H1 (cell line): ENCODE measurements at regions not wholly inside any gene's neighbourhood (a gene's known extent, or its start where the extent isn't known, plus 50 kb on each side); places are given as distances from the start of the nearest gene placed in this dataset.

ENCODE experiments used
- TF ChIP-seq, protein P1 (sequence below): fragments of 300-600 bp; sonication (generic); IDR thresholded peaks from 2 replicates; pipeline ENCODE4 v1.7.1; 2012; ENCODE audit warnings: low read length, moderate library complexity, mild to moderate bottlenecking, inconsistent platforms; ENCODE audit not compliant: insufficient replicate concordance

DNA sequence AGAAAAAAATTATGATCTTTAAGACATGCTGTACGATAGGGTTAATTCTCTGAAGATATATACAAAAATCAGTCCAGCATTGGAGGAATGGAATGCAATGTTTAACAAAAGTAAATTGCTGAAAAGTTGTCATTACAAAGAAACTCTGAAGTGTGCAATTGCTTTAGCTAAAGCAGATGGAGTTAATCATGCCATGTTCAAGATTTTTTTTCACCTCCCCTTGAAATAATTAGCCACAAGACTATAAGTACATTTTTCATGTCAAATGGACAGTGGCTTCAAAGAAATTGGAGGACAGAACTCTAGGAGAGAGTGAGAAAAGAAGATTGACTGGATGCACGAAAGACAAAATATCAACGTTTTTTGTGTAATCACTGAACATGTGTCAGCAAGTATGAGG is 63.1 kb upstream of the MEOX2 start (continued):
- TF ChIP-seq, protein P1, sequence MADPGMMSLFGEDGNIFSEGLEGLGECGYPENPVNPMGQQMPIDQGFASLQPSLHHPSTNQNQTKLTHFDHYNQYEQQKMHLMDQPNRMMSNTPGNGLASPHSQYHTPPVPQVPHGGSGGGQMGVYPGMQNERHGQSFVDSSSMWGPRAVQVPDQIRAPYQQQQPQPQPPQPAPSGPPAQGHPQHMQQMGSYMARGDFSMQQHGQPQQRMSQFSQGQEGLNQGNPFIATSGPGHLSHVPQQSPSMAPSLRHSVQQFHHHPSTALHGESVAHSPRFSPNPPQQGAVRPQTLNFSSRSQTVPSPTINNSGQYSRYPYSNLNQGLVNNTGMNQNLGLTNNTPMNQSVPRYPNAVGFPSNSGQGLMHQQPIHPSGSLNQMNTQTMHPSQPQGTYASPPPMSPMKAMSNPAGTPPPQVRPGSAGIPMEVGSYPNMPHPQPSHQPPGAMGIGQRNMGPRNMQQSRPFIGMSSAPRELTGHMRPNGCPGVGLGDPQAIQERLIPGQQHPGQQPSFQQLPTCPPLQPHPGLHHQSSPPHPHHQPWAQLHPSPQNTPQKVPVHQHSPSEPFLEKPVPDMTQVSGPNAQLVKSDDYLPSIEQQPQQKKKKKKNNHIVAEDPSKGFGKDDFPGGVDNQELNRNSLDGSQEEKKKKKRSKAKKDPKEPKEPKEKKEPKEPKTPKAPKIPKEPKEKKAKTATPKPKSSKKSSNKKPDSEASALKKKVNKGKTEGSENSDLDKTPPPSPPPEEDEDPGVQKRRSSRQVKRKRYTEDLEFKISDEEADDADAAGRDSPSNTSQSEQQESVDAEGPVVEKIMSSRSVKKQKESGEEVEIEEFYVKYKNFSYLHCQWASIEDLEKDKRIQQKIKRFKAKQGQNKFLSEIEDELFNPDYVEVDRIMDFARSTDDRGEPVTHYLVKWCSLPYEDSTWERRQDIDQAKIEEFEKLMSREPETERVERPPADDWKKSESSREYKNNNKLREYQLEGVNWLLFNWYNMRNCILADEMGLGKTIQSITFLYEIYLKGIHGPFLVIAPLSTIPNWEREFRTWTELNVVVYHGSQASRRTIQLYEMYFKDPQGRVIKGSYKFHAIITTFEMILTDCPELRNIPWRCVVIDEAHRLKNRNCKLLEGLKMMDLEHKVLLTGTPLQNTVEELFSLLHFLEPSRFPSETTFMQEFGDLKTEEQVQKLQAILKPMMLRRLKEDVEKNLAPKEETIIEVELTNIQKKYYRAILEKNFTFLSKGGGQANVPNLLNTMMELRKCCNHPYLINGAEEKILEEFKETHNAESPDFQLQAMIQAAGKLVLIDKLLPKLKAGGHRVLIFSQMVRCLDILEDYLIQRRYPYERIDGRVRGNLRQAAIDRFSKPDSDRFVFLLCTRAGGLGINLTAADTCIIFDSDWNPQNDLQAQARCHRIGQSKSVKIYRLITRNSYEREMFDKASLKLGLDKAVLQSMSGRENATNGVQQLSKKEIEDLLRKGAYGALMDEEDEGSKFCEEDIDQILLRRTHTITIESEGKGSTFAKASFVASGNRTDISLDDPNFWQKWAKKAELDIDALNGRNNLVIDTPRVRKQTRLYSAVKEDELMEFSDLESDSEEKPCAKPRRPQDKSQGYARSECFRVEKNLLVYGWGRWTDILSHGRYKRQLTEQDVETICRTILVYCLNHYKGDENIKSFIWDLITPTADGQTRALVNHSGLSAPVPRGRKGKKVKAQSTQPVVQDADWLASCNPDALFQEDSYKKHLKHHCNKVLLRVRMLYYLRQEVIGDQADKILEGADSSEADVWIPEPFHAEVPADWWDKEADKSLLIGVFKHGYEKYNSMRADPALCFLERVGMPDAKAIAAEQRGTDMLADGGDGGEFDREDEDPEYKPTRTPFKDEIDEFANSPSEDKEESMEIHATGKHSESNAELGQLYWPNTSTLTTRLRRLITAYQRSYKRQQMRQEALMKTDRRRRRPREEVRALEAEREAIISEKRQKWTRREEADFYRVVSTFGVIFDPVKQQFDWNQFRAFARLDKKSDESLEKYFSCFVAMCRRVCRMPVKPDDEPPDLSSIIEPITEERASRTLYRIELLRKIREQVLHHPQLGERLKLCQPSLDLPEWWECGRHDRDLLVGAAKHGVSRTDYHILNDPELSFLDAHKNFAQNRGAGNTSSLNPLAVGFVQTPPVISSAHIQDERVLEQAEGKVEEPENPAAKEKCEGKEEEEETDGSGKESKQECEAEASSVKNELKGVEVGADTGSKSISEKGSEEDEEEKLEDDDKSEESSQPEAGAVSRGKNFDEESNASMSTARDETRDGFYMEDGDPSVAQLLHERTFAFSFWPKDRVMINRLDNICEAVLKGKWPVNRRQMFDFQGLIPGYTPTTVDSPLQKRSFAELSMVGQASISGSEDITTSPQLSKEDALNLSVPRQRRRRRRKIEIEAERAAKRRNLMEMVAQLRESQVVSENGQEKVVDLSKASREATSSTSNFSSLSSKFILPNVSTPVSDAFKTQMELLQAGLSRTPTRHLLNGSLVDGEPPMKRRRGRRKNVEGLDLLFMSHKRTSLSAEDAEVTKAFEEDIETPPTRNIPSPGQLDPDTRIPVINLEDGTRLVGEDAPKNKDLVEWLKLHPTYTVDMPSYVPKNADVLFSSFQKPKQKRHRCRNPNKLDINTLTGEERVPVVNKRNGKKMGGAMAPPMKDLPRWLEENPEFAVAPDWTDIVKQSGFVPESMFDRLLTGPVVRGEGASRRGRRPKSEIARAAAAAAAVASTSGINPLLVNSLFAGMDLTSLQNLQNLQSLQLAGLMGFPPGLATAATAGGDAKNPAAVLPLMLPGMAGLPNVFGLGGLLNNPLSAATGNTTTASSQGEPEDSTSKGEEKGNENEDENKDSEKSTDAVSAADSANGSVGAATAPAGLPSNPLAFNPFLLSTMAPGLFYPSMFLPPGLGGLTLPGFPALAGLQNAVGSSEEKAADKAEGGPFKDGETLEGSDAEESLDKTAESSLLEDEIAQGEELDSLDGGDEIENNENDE, result no peak
